ENCODE measurements at regions not wholly inside any gene's neighbourhood (a gene's known extent, or its start where the extent isn't known, plus 50 kb on each side); places are given as distances from the start of the nearest gene placed in this dataset.

DNA sequence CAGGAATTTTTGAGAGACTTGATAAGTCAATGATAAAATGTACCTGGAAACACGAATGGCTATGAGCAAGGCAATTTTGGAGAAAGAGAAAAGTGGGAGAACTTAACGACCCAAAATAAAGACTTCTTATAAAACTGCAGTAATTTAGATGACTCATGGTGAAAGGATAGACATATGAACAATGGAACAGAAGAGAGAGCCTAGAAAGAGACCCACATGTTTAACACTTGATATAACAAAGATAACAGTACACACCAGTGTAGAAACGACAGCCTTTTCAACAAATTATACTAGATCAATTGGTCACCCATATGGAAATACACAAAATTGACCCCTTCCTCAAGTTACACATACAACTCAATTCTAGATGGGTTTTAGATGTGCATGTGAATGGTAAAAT, 117.5 kb upstream of the GALNT2 start:
- Histone ChIP-seq H2BK5ac (ENCODE audit: low read depth, low read length) (no peak overlapping the region), H3K9ac (replicated peaks in 1 of 4; ENCODE audit: extremely low read depth in 1 of 4, low read depth in 3 of 4, low read length in 3 of 4) (no peak overlapping the region), H4K5ac (ENCODE audit: insufficient read length, low read depth, low read length) (no peak overlapping the region), H2BK12ac (ENCODE audit: low read depth, low read length) (no peak overlapping the region), H2BK120ac (replicated peaks; ENCODE audit: low read depth, low read length) (no peak overlapping the region), H3K18ac (ENCODE audit: extremely low read depth, low read length) (no peak overlapping the region), H3K56ac (replicated peaks; ENCODE audit: insufficient read length, low read depth, low read length) (no peak overlapping the region), H3K14ac (ENCODE audit: insufficient read length) (no peak overlapping the region), H3K4ac (replicated peaks; ENCODE audit: insufficient read length, low read depth, low read length) (no peak overlapping the region), H3K79me2 (ENCODE audit: control insufficient read depth in 1 of 2, insufficient read depth in 2 of 2, low read length in 2 of 2) (no peaks in the 10 kb centered on the region), H3K4me2 (ENCODE audit: insufficient read depth in 1 of 2, low read depth in 2 of 2, low read length in 2 of 2) (no peak overlapping the region), H3K23ac (ENCODE audit: insufficient read length) (no peak overlapping the region), H3K36me3 (ENCODE audit: control insufficient read depth in 2 of 4, insufficient read depth in 4 of 4, low read length in 3 of 4) (no peaks in the 10 kb centered on the region), H3K4me3 (ENCODE audit: extremely low read depth in 1 of 4, insufficient read depth in 2 of 4, low read depth in 3 of 4, low read length in 4 of 4) (no peak overlapping the region), H2BK15ac (ENCODE audit: low read length) (no peak overlapping the region), H4K8ac (ENCODE audit: extremely low read depth, insufficient read depth, low read length) (no peak overlapping the region), H3K27me3 (replicated peaks in 1 of 4; ENCODE audit: control insufficient read depth in 3 of 4, extremely low read depth in 1 of 4, insufficient read depth in 3 of 4, low read length in 3 of 4) (no peaks in the 10 kb centered on the region), H4K20me1 (replicated peaks in 1 of 2; ENCODE audit: control insufficient read depth in 1 of 2, insufficient read depth in 2 of 2, low read length in 2 of 2) (no peaks in the 10 kb centered on the region), H3K23me2 (ENCODE audit: low read depth, low read length) (no peaks in the 10 kb centered on the region; the same call in 1 of the 2 replicates), H4K91ac (replicated peaks; ENCODE audit: insufficient read length, low read length) (no peak overlapping the region), H2BK20ac (ENCODE audit: low read length) (no peak overlapping the region), H3K79me1 (ENCODE audit: low read depth, low read length) (no peaks in the 10 kb centered on the region), H3K4me1 (replicated peaks in 1 of 4; ENCODE audit: control insufficient read depth in 3 of 4, insufficient read depth in 4 of 4, low read length in 3 of 4) (no peaks in the 10 kb centered on the region), H2AK5ac (ENCODE audit: low read depth, low read length) (no peak overlapping the region), H2AFZ (ENCODE audit: low read length) (no peak overlapping the region), H3K9me3 (ENCODE audit: insufficient read depth in 2 of 2, low read depth in 1 of 2, low read length in 1 of 2) (no peaks in the 10 kb centered on the region), H3K27ac (ENCODE audit: low read depth, low read length) (no peak overlapping the region)
- FAIRE-seq (no peak), DNase-seq (ENCODE audit: low read depth in 1 of 2, low spot score in 2 of 2) (no peak)
- ChIA-PET CTCF (ENCODE audit: partially characterized antibody) (no interaction called here), POLR2A (ENCODE audit: partially characterized antibody) (no interaction called here)
- no peak for TF ChIP-seq CTBP2 (IDR thresholded peaks at IDR 0.05; ENCODE audit: borderline replicate concordance, insufficient read depth, insufficient read length, low read length)
- TF ChIP-seq SRF (IDR thresholded peaks at IDR 0.05; ENCODE audit: low read depth, low read length): no peak
- TF ChIP-seq POLR2AphosphoS5 (IDR thresholded peaks at IDR 0.05; ENCODE audit: low read depth, low read length): no peak
- TF ChIP-seq CBX5 (IDR thresholded peaks at IDR 0.05; ENCODE audit: low read depth, low read length): no peak
- TF ChIP-seq, protein P1, sequence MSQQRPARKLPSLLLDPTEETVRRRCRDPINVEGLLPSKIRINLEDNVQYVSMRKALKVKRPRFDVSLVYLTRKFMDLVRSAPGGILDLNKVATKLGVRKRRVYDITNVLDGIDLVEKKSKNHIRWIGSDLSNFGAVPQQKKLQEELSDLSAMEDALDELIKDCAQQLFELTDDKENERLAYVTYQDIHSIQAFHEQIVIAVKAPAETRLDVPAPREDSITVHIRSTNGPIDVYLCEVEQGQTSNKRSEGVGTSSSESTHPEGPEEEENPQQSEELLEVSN (IDR thresholded peaks at IDR 0.05): no peak
- 89% methylated on average over 3 of the region's 3 CpGs; no CpG with 5 or more reads in 1 of the 2 experiments for WGBS, 2 experiments (ENCODE audit: extremely low coverage in 1 of 2, insufficient coverage in 1 of 2, insufficient read length in 1 of 2, insufficient replicate concordance in 2 of 2, low coverage in 1 of 2, low lambda C conversion rate in 2 of 2, missing lambda C conversion rate in 1 of 2)
